ENCODE measurements at regions not wholly inside any gene's neighbourhood (a gene's known extent, or its start where the extent isn't known, plus 50 kb on each side); places are given as distances from the start of the nearest gene placed in this dataset.

- no peak for DNase-seq
Measured at GRCh38 chr2:71857636-71858035, 290.0 kb downstream of the CYP26B1 start.

DNA sequence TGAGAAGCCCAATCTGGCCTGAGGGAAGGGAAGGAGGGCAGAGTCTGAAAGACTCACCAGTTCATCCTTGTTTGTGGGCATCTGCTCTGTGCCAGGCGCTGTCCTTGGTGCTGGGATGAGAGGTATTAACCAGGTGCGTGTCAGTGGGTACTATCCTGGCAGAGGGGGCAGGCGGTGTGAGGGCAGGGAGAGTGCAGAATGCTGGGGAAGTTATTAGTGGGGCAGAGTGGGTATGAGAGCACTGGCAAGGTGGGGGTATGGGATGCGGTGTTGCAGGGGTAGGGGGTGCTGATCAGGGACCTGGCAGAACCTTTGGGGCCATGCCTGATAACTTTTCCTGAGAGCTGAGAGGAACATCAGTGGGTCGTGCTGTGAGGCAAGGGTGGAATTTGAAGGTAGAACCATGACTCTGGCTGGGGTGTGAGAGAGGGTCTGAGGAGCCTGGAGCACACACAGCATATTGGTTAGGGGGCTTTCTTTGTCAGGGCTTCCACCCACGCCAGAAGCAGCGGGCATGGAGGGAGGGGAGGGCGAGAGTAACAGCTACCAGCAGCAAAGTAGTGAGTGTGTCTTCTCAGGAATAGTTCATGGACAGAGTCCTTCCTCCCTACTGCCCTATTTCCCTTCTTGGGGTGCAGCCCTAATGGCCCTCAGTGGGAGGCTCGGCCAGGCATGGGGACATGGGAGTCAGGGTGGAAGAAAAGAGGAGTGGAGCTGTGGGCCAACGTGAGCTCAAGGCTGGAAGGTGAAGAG is 290.7 kb downstream of the CYP26B1 start:
- no peak for DNase-seq

GRCh38 chr2:71853858-71854257 is 293.8 kb downstream of the CYP26B1 start:
- no peak for DNase-seq

- no peak for DNase-seq
Measured at GRCh38 chr2:71852141-71852711, 295.4 kb downstream of the CYP26B1 start.

DNA sequence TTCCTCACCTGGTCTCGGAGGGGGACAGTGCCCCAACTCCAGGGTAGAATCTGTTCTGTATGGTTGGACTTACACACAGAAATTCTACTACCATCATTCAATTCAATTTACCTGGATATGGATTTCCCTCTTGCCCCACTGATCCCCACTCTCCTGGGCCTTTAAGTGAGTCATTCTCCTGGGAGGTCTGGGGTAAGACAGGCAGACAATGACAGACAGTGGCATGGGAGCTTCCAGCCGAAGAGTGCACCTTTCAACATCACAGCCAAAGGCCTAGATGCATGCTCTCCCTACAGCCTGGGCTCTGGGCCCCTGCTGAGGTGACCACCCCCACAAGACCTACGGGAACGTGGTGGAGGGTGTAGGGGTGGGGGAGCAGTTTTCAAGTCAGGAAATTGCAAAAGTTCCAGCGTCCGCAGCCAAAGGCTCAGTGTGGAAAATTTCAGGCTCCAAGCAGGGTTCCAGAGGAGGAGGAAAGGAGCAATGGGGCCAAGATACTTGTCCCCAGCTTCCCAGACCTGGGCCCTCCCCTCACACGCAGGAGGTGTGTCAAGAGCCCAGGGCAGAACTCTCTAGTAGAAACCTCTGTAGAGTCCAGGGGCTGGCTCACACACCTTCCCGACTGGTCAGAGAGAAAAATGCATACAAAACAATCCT is 296.4 kb downstream of the CYP26B1 start:
- DNase-seq: no peak

DNA sequence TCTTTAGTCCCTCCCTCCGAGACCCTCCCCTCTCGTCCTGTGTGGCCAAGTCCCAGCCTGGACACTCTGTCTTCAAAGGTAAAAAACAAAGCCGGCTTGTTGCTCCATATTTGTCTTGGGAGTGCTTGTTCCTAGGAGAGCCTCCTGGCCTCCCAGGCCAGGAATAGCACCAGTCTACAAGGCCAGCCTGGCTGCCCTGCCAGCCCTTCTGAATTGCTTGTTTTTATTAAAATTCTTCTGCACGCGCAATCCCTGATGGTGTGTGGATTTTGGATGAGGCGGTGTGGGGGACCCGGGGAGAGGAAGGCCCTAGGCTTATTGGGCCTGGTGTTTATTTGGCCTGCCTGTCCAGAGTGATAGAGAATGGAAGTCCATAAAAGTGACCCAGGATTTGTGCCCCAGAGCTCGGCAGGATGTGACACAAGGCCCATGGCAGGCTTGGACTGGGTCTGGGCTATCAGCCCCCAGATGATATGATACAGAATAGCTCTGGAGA is 297.3 kb downstream of the CYP26B1 start:
- no peak for DNase-seq

- DNase-seq: no peak
Measured at GRCh38 chr2:71849607-71850305, 297.9 kb downstream of the CYP26B1 start.

GRCh38 chr2:71849111-71849510 is 298.6 kb downstream of the CYP26B1 start:
- DNase-seq: no peak

DNA sequence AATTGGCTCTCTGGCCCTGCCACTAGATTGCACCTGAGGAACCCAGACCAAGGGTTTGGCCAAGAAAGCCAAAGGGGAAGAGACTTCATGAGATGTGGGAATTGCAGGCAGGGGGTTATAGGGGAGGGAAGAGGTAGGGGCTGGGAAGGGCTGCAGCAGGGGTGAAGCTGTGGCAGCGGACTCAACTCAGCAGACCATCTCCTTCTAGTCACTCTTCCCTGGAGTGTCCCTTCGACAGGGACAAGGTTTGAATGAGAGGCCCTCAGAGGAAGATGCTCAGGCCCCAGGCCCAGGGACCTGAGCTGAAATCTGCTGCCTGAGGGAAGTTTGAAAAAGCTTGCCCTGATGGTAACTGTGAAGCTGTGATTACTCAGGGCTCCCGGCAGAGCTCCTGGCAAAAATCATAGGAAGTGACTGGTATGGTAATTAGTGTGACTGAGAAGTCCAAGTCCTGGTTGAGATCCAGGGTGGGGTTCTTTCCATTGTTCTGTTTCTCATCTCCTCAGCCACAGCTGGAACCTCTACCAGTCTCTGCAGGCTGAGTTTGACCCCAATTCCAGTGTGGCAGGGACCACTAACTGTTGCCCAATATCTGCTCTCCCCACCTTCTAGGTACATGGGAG is 300.9 kb downstream of the CYP26B1 start:
- DNase-seq: no peak

- no peak for DNase-seq
Measured at GRCh38 chr2:71846072-71846471, 301.6 kb downstream of the CYP26B1 start.

DNA sequence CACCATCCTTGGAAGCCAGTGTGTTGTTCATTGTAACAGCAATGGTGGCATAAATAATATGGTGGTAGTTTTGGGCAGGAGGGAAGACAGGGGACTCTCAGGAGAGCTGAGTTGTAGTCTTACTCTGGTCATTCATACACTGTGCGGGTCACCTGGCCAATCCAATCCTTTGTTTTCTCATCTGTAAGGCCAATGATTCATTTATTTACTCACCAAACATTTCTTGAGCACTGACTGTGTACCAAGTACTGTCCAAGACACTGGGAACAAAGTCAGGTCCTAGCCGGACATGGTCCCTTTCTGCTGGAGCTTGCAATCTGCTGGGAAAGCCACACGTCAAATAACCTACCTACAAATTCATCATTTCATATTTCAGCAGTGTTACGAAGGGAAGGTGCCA is 302.7 kb downstream of the CYP26B1 start:
- no peak for DNase-seq

- DNase-seq: no peak
Measured at GRCh38 chr2:71843391-71843850, 304.2 kb downstream of the CYP26B1 start.

DNA sequence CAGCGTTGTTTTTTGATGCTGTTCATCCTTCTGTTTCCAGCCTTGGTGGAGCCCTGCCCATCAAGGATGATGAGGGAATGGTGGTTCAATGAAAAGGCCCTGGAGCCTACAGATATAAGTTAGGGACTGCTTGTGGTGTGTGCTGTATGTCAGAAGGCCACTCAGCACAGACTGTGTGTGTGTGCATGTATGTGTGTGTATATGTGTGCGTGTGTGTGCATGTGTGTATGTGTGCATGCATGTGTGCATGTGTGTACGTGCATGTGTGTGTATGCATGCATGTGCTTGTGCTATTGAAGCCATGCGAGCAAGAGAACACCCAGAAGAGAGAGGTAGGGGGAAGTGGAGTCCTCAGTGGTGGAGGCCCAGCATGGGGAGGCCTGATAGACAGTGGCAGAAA is 304.9 kb downstream of the CYP26B1 start:
- DNase-seq: no peak

- no peak for DNase-seq
Measured at GRCh38 chr2:71839826-71840225, 307.8 kb downstream of the CYP26B1 start.

DNA sequence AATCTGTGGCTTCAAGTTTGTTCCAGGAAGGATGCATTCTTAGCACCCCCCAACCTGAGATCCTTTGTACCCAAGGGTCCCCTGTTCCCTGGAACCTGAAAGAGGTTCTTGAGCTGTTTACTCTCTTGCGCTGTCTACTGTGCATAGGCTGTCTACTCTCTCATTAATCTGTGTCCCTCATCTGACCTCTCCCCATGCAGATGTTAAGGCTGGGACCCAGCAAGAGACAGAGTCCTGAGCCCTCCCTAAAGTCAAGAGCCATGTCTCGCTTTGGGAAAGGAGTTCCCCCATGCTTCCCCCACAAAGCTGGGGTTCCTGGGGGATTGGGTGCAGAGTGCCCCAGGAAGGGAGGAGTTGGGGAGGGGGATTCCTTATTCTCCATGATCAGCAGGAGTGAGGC is 312.9 kb downstream of the CYP26B1 start:
- DNase-seq: no peak

GRCh38 chr2:71833855-71834560 is 313.7 kb downstream of the CYP26B1 start:
- no peak for DNase-seq

DNA sequence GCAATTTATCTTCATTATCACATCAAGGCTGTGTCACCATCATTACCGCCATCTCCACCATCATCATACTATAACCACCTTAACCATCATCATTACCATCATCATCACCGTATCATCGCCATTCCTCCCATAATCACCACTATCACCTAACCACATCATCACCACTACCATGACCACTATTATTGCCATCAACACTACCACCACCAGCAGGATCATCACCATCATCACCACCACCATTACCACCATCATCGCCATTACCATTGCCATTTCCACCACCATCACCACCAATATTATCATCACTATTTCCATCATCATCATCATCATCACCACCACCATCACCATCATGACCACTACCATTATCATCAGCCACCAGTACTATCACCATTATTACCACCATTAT is 314.4 kb downstream of the CYP26B1 start:
- no peak for DNase-seq

DNA sequence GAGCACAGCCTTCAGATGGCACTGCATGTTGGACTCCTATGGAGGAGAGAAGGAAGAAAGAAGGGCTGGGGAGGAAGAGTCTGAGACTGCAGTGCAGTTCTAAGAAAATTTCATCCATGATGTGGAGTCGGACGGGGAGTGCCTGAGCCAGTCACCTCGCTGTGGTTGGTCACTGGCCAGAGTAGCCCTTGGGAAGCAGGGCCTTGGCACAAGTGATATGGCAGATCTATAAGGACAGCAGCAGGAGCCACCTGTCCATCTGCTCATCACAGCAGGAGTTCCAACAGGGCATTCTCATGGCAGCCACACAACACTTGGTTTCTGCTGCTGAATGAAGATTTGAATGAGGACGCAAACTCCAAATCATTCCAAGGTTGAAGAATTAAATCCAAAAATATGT is 314.8 kb downstream of the CYP26B1 start:
- DNase-seq: no peak

GRCh38 chr2:71832388-71832787 is 315.3 kb downstream of the CYP26B1 start:
- no peak for DNase-seq

GRCh38 chr2:71831193-71831577 is 316.5 kb downstream of the CYP26B1 start:
- DNase-seq: no peak

GRCh38 chr2:71830497-71831192 is 317.0 kb downstream of the CYP26B1 start:
- DNase-seq: no peak

- no peak for DNase-seq
Measured at GRCh38 chr2:71829008-71829407, 318.7 kb downstream of the CYP26B1 start.
